ENCODE measurements at regions not wholly inside any gene's neighbourhood (a gene's known extent, or its start where the extent isn't known, plus 50 kb on each side); places are given as distances from the start of the nearest gene placed in this dataset.

DNA sequence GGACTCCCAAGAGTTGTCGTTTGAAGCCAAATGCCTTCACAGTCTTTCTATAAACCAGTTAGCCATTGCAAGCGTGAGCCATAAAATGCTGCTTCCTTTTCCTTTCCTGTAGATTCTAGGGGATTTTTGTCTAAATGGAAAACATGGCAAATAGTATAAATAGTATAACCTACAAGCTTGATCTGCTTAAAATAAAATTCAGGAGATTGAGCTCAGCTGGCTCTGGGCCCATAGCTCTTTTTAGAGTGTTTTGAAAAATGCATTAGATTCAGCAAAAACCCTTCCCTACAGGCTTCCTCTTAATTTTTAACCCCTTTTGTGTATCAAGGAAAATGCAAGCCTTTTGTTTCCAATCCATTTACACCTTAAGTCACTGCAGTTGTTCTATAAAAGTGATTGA is 190.1 kb upstream of the GDF10 start:
- intact Hi-C loops (cut with DNase I) = no loop called here

GRCh38 chr10:47111329-47111862 is 188.6 kb upstream of the GDF10 start:
- WGBS, 2 donors = 87 to 90% methylated on average over 5 of the region's 5 CpGs

More for the DNA sequence above, 190.1 kb upstream of the GDF10 start:
- Histone ChIP-seq H3K9me3 (no peaks in the 10 kb centered on the region), H3K4me3 (no peak overlapping the region), H3K27me3 (peaks cover 0 to 2% (median 0%) of the 10 kb centered on the region in 7 donors), H3K36me3 (no peaks in the 10 kb centered on the region), H3K27ac (no peak overlapping the region), H3K4me1 (peaks cover 0 to 5% (median 0%) of the 10 kb centered on the region in 9 donors)
- DNase-seq = no peak
- TF ChIP-seq, protein P1, sequence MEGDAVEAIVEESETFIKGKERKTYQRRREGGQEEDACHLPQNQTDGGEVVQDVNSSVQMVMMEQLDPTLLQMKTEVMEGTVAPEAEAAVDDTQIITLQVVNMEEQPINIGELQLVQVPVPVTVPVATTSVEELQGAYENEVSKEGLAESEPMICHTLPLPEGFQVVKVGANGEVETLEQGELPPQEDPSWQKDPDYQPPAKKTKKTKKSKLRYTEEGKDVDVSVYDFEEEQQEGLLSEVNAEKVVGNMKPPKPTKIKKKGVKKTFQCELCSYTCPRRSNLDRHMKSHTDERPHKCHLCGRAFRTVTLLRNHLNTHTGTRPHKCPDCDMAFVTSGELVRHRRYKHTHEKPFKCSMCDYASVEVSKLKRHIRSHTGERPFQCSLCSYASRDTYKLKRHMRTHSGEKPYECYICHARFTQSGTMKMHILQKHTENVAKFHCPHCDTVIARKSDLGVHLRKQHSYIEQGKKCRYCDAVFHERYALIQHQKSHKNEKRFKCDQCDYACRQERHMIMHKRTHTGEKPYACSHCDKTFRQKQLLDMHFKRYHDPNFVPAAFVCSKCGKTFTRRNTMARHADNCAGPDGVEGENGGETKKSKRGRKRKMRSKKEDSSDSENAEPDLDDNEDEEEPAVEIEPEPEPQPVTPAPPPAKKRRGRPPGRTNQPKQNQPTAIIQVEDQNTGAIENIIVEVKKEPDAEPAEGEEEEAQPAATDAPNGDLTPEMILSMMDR (IDR thresholded peaks at IDR 0.05) = no peak
- 55 to 65% methylated on average over 2 of the region's 2 CpGs for WGBS, 2 donors
- ATAC-seq = no peak

GRCh38 chr10:47112612-47113011 is 187.4 kb upstream of the GDF10 start:
- Histone ChIP-seq H3K36me3 (no peaks in the 10 kb centered on the region), H3K27ac (no peak overlapping the region), H3K9me3 (no peaks in the 10 kb centered on the region), H3K4me3 (no peak overlapping the region), H3K27me3 (peaks cover 0 to 6% (median 0%) of the 10 kb centered on the region in 7 donors), H3K4me1 (no peaks in the 10 kb centered on the region)
- ATAC-seq (no peak), DNase-seq (no peak)
- intact Hi-C loops (cut with DNase I) = no loop called here
- TF ChIP-seq, protein P1 (IDR thresholded peaks at IDR 0.05) = no peak
- WGBS, 2 donors = 78 to 89% methylated on average over 4 of the region's 4 CpGs

More at GRCh38 chr10:47111329-47111862, 188.6 kb upstream of the GDF10 start:
- Histone ChIP-seq H3K9me3 (no peaks in the 10 kb centered on the region), H3K36me3 (no peaks in the 10 kb centered on the region), H3K27ac (no peak overlapping the region), H3K4me3 (no peak overlapping the region), H3K4me1 (no peaks in the 10 kb centered on the region), H3K27me3 (peaks cover 0 to 2% (median 0%) of the 10 kb centered on the region in 7 donors)
- intact Hi-C loops (cut with DNase I) = no loop called here
- TF ChIP-seq, protein P1 (IDR thresholded peaks at IDR 0.05) = no peak
- ATAC-seq = no peak
- no peak for DNase-seq

GRCh38 chr10:47113907-47114500 is 186.0 kb upstream of the GDF10 start:
- WGBS, 2 donors = 87 to 88% methylated on average over 4 of the region's 4 CpGs
- ATAC-seq (no peak), DNase-seq (no peak)
- TF ChIP-seq, protein P1 (IDR thresholded peaks at IDR 0.05) = no peak
- intact Hi-C loops (cut with DNase I) = no loop called here
- Histone ChIP-seq H3K27ac (no peak overlapping the region), H3K4me3 (no peak overlapping the region), H3K27me3 (peaks cover 0 to 12% (median 0%) of the 10 kb centered on the region in 7 donors), H3K36me3 (no peaks in the 10 kb centered on the region), H3K4me1 (no peaks in the 10 kb centered on the region), H3K9me3 (no peaks in the 10 kb centered on the region)
